ENCODE measurements at regions not wholly inside any gene's neighbourhood (a gene's known extent, or its start where the extent isn't known, plus 50 kb on each side); places are given as distances from the start of the nearest gene placed in this dataset.

DNA sequence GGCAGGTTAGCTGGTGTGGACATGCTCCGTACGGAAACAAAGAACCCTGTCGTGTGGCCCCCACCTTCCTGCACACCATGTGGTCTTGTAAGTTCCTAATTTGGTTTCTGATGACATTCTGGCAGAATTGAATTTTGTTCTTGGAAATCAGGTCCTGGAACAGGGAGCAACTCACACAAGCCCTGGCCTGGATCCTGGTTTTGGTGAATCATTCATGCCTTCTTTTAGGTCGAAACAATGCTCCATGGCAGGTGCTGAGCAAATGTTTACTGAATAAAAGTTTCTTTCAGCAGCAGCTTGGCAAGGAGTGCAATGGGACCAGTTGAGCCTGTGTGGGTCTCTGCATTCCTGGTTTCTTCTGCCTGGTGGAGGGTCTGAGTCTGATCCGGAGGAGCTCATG is 978.4 kb downstream of the BCL11B start:
- TF ChIP-seq, protein P1, sequence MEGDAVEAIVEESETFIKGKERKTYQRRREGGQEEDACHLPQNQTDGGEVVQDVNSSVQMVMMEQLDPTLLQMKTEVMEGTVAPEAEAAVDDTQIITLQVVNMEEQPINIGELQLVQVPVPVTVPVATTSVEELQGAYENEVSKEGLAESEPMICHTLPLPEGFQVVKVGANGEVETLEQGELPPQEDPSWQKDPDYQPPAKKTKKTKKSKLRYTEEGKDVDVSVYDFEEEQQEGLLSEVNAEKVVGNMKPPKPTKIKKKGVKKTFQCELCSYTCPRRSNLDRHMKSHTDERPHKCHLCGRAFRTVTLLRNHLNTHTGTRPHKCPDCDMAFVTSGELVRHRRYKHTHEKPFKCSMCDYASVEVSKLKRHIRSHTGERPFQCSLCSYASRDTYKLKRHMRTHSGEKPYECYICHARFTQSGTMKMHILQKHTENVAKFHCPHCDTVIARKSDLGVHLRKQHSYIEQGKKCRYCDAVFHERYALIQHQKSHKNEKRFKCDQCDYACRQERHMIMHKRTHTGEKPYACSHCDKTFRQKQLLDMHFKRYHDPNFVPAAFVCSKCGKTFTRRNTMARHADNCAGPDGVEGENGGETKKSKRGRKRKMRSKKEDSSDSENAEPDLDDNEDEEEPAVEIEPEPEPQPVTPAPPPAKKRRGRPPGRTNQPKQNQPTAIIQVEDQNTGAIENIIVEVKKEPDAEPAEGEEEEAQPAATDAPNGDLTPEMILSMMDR (IDR thresholded peaks at IDR 0.05), result no peak
- TF ChIP-seq POLR2AphosphoS5 (IDR thresholded peaks at IDR 0.05), result no peak

Data from suprapubic skin (tissue), 3 donors.